ENCODE measurements at regions not wholly inside any gene's neighbourhood (a gene's known extent, or its start where the extent isn't known, plus 50 kb on each side); places are given as distances from the start of the nearest gene placed in this dataset.

DNA sequence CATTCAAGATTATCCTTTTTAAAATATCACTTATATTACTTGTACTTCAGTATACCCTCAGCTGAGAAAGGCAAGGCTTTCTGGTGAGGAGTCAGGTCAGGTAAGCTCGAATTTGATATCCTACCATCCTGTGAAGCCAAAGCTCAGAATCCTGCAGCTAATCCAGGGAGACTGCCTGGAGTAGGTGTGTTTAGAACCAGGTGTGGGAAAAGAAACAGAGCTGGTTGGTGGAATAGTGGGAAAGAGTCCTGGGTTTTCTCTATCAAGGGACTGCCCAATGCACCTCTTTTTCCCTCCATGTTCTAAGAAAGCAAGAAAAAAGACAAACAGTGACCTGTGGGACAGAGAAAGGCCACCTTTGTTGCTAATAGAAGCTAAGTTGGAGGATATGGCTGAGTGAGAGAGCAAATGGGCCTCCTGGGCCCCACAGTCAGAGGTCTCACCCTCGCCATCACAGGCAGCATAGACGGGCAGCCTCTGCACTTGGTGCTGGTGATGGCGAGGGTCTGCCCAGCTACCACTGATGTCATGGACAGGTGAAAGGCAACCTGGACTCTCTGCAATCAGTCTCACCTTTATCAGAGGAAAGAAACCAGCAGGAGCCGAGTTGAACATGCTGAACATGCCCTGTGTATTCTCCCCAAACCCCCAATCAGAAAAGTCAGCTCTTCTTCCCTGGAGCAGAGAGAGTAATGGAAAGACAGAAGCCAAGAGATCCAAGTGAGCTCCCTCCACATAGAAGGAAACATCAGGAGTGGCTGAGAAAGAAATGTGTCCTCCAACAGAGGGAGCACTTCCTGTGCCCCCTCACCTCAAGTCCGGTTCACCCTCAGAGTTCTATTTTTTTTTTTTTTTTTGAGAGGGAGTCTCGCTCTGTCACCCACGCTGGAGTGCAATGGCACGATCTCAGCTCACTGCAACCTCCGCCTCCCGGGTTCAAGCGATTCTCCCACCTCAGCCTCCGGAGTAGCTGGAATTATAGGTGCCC is 491.3 kb downstream of the BUD13 start:
- H3K36me3 Mint-ChIP-seq (ENCODE audit: low read depth): no peaks in the 10 kb centered on the region
- no peaks in the 10 kb centered on the region for H3K4me1 Mint-ChIP-seq (ENCODE audit: low read depth)
- H3K4me3 Mint-ChIP-seq: no peak overlapping the region
- H3K27me3 Mint-ChIP-seq (ENCODE audit: low read depth): no peaks in the 10 kb centered on the region
- no peaks in the 10 kb centered on the region for H3K9me3 Mint-ChIP-seq
- no peak overlapping the region for H3K27ac Mint-ChIP-seq

DNA sequence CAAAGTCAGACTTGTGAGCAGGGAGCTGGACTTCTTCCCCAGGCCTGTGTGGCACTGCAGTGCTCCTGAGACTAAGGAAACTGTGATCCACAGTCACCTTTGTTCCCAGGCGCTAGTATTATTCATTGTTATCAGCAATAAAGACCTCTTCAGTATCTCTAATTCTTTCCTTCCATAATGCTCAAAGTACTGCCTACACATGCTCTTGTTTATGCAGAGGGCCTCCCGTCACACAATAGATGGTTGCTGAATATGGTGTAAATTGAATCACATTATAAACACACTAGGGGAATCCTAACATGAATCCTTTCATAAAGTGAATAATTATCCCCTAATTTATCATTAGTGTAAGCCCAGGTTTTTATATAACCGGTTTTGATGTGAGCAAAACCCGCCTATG is 493.3 kb downstream of the BUD13 start:
- Mint-ChIP-seq H3K9me3 (no peaks in the 10 kb centered on the region), H3K27ac (no peak overlapping the region), H3K27me3 (ENCODE audit: low read depth) (no peaks in the 10 kb centered on the region), H3K36me3 (ENCODE audit: low read depth) (no peaks in the 10 kb centered on the region), H3K4me3 (no peak overlapping the region), H3K4me1 (ENCODE audit: low read depth) (no peaks in the 10 kb centered on the region)

DNA sequence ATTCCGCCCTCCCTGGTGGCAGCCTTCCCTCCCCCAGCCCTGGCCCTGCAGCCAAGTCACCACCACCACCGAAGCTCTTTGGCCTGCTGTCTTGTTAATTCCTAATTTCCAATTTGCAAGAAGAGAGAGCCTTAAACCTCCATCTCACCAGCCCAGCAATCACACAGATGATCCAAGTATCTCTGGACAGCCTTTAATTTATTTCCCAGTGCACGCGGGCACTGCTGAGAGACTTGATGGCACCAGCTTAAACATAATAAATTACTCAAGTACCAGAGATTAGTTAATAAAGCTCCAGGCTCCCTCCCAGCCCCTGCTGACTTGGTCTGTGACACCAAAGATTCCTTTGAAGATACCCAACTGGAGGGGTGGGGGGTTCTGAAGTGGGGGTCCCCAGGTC is 494.7 kb downstream of the BUD13 start:
- Mint-ChIP-seq H3K27me3 (ENCODE audit: low read depth) (no peaks in the 10 kb centered on the region), H3K4me3 (no peak overlapping the region), H3K36me3 (ENCODE audit: low read depth) (no peaks in the 10 kb centered on the region), H3K9me3 (no peaks in the 10 kb centered on the region), H3K27ac (no peak overlapping the region), H3K4me1 (ENCODE audit: low read depth) (no peaks in the 10 kb centered on the region)

- Mint-ChIP-seq H3K4me3 (no peak overlapping the region), H3K27ac (no peak overlapping the region), H3K36me3 (ENCODE audit: low read depth) (no peaks in the 10 kb centered on the region), H3K4me1 (ENCODE audit: low read depth) (no peaks in the 10 kb centered on the region), H3K27me3 (ENCODE audit: low read depth) (no peaks in the 10 kb centered on the region), H3K9me3 (no peaks in the 10 kb centered on the region)
Observed at GRCh38 chr11:116276051-116277044, 496.4 kb downstream of the BUD13 start.

DNA sequence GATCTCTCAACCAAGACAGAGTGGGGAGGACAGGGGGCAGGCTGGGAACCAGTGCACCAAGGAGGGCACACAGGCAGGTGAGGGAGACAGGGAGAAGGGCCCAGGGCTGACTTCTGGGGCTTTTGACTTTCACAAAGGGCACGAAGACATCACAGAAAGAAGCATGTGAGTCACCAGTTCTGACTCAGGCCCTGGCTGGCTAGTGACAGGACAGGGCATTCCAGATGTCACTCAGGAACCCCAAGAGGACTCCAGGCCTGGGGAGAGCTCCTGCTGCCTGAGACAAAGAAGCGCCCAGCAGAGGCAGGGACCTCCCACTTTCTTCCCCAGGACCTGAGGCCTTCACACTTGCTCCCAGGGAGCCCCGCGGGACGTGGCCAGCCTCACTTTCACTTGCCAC is 497.2 kb downstream of the BUD13 start:
- no peaks in the 10 kb centered on the region for H3K4me1 Mint-ChIP-seq (ENCODE audit: low read depth)
- no peaks in the 10 kb centered on the region for H3K9me3 Mint-ChIP-seq
- H3K27ac Mint-ChIP-seq: no peak overlapping the region
- no peak overlapping the region for H3K4me3 Mint-ChIP-seq
- H3K27me3 Mint-ChIP-seq (ENCODE audit: low read depth): no peaks in the 10 kb centered on the region
- H3K36me3 Mint-ChIP-seq (ENCODE audit: low read depth): no peaks in the 10 kb centered on the region

DNA sequence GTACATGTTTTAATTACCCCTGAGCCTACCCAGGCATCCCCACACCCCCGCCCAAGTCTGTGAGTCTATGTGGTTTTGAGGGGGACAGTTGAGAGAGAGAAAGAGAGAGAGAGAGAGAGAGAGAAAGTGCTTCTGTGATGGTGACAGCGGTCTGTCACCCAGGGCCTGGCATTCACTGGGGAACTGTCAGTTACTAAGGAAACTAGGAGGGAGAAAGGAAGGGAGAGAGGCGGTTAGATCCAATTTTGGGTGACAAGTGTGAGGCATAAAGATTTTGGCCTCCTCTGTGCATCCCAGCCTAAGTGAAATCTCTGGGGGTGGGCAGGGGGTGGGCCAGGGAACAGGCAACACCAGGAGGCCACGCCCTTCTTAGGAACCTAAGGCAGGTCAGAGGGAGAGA is 498.3 kb downstream of the BUD13 start:
- Mint-ChIP-seq H3K36me3 (ENCODE audit: low read depth) (no peaks in the 10 kb centered on the region), H3K27ac (no peak overlapping the region), H3K27me3 (ENCODE audit: low read depth) (no peaks in the 10 kb centered on the region), H3K9me3 (no peaks in the 10 kb centered on the region), H3K4me1 (ENCODE audit: low read depth) (no peaks in the 10 kb centered on the region), H3K4me3 (no peak overlapping the region)

DNA sequence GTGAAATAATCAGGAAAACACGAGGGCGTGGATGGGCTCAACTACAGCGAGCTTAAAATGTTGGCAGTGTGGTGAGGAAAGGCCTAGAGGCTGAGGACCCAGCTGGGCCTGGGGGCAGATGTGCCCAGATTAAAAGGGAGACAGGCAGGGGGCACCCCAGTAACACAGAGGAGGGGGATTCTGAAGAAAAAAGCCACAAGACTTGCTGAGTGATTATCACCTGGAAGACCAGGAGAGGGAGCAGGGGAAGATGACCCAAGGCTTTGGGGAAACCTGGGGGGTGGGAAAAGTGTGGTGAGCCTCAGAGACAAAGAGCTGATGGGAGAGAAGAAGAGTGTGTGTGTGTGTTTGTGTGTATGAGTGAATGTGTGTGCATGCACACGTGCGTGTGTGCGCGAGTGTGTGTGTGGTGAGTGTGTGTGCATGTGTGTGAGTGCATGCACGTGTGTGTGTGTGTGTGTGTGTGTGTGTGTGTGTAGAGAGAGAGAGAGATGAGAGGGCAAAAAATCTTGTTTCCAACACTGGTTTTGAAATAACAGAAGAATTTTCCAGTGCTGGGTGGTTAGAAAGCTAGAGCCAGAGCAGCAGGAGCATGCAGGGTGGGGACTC is 500.5 kb downstream of the BUD13 start:
- no peaks in the 10 kb centered on the region for H3K9me3 Mint-ChIP-seq
- no peaks in the 10 kb centered on the region for H3K4me1 Mint-ChIP-seq (ENCODE audit: low read depth)
- H3K4me3 Mint-ChIP-seq: no peak overlapping the region
- no peaks in the 10 kb centered on the region for H3K27me3 Mint-ChIP-seq (ENCODE audit: low read depth)
- H3K36me3 Mint-ChIP-seq (ENCODE audit: low read depth): no peaks in the 10 kb centered on the region
- H3K27ac Mint-ChIP-seq: no peak overlapping the region

GRCh38 chr11:116271479-116271878 is 501.3 kb downstream of the BUD13 start:
- Mint-ChIP-seq H3K36me3 (ENCODE audit: low read depth) (no peaks in the 10 kb centered on the region), H3K4me3 (no peak overlapping the region), H3K9me3 (no peaks in the 10 kb centered on the region), H3K27me3 (ENCODE audit: low read depth) (no peaks in the 10 kb centered on the region), H3K27ac (no peak overlapping the region), H3K4me1 (ENCODE audit: low read depth) (no peaks in the 10 kb centered on the region)

- no peaks in the 10 kb centered on the region for H3K4me1 Mint-ChIP-seq (ENCODE audit: low read depth)
- no peak overlapping the region for H3K27ac Mint-ChIP-seq
Observed at GRCh38 chr11:116267146-116267545, 505.6 kb downstream of the BUD13 start.

DNA sequence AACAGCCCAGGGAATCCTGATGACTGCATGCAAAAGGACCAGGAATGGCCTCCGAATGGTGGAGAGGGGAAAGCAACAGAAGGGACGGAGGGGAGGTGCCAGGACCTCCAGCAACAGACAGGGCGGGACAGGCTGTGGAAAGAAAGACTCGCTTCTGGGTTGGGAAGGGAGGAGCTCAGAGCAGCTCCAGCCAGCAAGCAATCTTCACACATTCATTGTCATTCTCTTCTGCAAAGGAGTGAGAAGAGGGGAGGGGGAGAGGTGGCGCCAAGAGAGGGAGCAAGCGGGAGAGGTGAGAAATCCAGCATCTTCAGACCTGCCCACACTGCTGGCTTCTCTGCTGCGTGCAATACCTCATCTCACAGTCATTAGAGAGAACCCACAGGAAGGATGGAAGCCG is 509.0 kb downstream of the BUD13 start:
- Mint-ChIP-seq H3K36me3 (ENCODE audit: low read depth) (no peaks in the 10 kb centered on the region), H3K4me1 (ENCODE audit: low read depth) (no peaks in the 10 kb centered on the region), H3K27me3 (ENCODE audit: low read depth) (no peaks in the 10 kb centered on the region), H3K27ac (no peak overlapping the region), H3K9me3 (no peaks in the 10 kb centered on the region), H3K4me3 (no peak overlapping the region)

More at GRCh38 chr11:116267146-116267545, 505.6 kb downstream of the BUD13 start:
- Mint-ChIP-seq H3K27me3 (ENCODE audit: low read depth) (no peaks in the 10 kb centered on the region), H3K36me3 (ENCODE audit: low read depth) (no peaks in the 10 kb centered on the region), H3K9me3 (no peaks in the 10 kb centered on the region), H3K4me3 (no peak overlapping the region)

DNA sequence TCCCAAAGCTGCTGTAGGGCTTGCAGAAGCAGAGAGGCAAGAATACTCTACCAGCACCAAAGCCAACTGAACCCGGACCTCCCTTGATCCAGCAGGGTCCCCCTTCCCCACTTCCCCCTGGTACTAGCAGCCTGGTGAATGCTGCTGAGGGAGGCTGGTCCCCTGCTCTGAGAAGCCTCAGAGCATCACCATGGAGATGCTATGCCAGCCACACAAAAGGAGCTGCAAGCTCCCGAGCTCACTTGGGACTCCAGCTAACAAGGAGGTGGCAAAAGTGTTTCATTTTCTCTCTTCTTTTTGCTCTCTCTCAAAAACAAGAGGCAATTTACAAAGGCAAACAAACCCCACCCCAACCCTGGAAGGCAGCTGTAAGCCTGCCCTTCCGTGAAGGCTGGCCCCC is 509.8 kb downstream of the BUD13 start:
- no peaks in the 10 kb centered on the region for H3K36me3 Mint-ChIP-seq (ENCODE audit: low read depth)
- H3K4me3 Mint-ChIP-seq: no peak overlapping the region
- no peaks in the 10 kb centered on the region for H3K27me3 Mint-ChIP-seq (ENCODE audit: low read depth)
- no peak overlapping the region for H3K27ac Mint-ChIP-seq
- H3K9me3 Mint-ChIP-seq: no peaks in the 10 kb centered on the region
- no peaks in the 10 kb centered on the region for H3K4me1 Mint-ChIP-seq (ENCODE audit: low read depth)

GRCh38 chr11:116262370-116262769 is 510.4 kb downstream of the BUD13 start:
- H3K27ac Mint-ChIP-seq: no peak overlapping the region
- H3K4me1 Mint-ChIP-seq (ENCODE audit: low read depth): no peaks in the 10 kb centered on the region
- H3K27me3 Mint-ChIP-seq (ENCODE audit: low read depth): no peaks in the 10 kb centered on the region
- no peak overlapping the region for H3K4me3 Mint-ChIP-seq
- no peaks in the 10 kb centered on the region for H3K9me3 Mint-ChIP-seq
- no peaks in the 10 kb centered on the region for H3K36me3 Mint-ChIP-seq (ENCODE audit: low read depth)

- Mint-ChIP-seq H3K27me3 (ENCODE audit: low read depth) (no peaks in the 10 kb centered on the region), H3K4me3 (no peak overlapping the region), H3K9me3 (no peaks in the 10 kb centered on the region), H3K36me3 (ENCODE audit: low read depth) (no peaks in the 10 kb centered on the region), H3K27ac (no peak overlapping the region), H3K4me1 (ENCODE audit: low read depth) (no peaks in the 10 kb centered on the region)
Observed at GRCh38 chr11:116261606-116262005, 511.2 kb downstream of the BUD13 start.

DNA sequence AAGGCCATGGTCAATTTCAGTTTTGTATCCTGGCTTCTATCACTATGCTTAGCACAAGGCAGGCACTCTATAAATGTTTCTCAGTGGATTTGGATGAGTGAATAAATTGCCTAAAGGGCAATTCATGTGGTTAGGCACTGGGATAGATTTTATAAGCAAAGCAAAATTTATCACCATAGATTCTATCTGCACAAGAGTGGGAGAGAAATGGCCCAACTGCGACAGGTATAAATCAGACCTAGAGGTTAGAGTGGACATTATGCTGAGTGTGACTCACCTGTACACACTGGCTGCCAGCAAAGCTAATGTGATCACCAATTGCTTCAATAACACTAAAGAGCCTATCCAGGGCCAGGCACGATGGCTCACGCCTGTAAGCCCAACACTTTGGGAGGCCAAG is 514.0 kb downstream of the BUD13 start:
- no peaks in the 10 kb centered on the region for H3K4me1 Mint-ChIP-seq (ENCODE audit: low read depth)
- no peaks in the 10 kb centered on the region for H3K36me3 Mint-ChIP-seq (ENCODE audit: low read depth)
- no peaks in the 10 kb centered on the region for H3K27me3 Mint-ChIP-seq (ENCODE audit: low read depth)
- H3K9me3 Mint-ChIP-seq: no peaks in the 10 kb centered on the region
- H3K27ac Mint-ChIP-seq: no peak overlapping the region
- no peak overlapping the region for H3K4me3 Mint-ChIP-seq
